GM18907 (cell line): ENCODE measurements at regions not wholly inside any gene's neighbourhood (a gene's known extent, or its start where the extent isn't known, plus 50 kb on each side); places are given as distances from the start of the nearest gene placed in this dataset.
A peak's percentile ranks its signal among the peaks of the same experiment; 100 is the strongest.

Experiments used
- ATAC-seq: cut with Tn5 transposase; IDR thresholded peaks from one replicate; pipeline ENCODE4 v1.9.1; 2021; ENCODE audit warnings: mild to moderate bottlenecking, moderate library complexity; ENCODE audit not compliant: unreplicated experiment

DNA sequence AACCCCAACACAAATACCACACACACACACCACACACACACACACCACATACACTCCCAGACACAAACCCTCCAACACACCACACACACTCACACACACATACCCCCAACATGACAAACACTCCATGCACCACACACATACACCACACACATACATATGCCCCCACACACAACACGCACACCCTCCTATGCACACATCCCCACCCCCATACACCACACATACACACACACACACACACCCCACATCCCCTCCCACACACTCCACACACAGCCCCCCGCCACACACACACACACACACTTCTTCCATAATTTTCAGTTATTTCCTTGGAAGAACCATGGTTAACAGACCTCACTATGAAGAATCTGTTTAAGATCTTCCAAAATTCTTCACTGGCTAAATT is 173.5 kb upstream of the KCNIP4 start:
- no peak for ATAC-seq

DNA sequence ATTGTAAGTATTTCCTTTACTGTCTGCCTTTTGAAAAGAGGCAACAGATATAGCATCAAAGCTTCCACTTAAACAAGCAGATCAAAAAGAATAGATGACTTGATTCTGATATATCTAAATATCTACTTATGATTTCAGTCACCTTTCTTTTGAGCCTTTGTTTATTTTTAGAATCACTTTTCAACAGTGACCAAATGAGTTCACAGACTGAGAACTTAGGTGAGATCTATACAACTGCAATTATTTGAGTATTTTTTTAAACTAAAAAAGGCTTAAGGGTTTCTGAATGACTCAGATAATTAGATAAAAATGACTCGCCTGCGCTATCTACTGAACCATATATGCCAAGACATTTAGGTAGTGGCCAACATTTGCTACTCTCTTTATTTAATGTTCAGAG is 166.7 kb upstream of the KCNIP4 start:
- no peak for ATAC-seq

DNA sequence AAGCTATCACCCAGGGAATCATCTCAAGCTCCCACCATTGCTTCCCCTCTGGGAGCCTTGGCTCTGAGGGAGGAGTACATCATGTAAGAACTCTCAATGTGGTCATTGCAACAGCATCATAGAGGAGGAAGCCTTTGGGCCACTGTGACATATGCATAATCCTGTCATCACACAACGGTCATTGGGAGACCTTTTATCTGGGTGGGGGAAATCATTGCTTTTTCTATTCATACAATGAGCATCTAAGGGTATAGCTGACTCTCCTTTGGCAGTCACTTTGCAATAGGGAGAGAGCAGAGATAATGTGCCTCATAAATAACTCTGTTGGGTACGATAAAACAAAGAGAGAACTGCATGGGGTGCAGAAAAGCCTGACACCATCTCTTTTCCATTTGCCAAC is 155.2 kb upstream of the KCNIP4 start:
- no peak for ATAC-seq

- no peak for ATAC-seq
These were observed 151.3 kb upstream of the KCNIP4 start for GRCh38 chr4:22099896-22100295.

GRCh38 chr4:22097596-22097995 is 149.0 kb upstream of the KCNIP4 start:
- no peak for ATAC-seq

DNA sequence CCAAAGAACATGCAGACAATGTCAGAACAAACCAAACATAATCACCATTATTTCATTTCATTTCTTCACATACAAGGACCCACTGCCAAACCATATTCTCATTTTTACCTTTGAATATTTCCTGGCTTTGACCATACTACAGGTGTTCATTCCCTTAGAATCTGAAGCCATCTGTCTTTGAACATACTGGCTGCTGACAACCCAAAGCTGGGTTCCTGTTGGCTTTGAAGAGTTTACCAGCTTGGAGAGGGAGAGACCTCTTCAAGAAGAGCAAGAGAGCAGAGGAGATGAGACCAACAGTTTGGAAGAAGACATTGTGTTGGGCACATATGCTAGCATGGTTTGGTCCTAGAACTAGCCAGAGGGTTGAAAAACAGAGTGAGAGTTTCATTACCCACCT is 145.6 kb upstream of the KCNIP4 start:
- no peak for ATAC-seq

DNA sequence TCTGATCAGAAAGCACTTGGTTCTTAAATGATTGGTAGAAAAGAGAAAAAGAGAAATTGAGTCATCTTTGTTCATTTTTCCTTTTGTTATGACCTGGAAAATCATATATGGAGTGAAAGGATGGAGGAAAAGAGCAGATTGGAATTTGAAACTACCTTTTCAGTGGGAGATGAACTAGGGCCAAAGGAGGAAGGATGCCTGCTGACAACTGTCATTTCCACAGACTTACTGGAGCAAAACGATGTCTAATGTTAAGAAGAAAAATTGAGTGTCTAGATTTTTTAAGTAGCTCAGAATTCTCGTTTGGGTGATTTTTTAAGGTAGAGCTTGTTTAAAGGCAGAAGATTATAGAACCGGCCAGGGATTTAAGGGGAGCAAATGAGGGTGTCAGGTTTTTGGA is 144.6 kb upstream of the KCNIP4 start:
- no peak for ATAC-seq

DNA sequence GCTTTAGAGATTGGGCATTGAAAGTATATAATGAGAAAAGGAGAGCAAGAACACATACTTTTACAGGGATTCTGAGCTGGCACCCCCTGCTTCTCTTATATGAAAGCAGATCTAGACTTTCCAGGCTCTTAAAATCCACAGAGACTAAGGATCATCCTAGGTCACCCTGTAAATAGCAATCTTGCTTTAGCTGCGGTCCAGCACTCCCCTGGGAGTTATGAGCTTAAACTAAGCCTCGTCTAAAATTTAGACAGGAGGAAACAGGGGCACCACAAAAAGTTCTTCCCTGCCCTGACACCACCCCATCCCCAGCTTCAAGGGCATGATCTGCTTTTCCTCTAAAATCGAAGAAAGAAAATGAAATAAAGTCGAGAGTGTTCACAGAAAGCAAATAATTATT is 143.3 kb upstream of the KCNIP4 start:
- no peak for ATAC-seq

- no peak for ATAC-seq
These were observed 142.8 kb upstream of the KCNIP4 start for GRCh38 chr4:22091352-22091717.

DNA sequence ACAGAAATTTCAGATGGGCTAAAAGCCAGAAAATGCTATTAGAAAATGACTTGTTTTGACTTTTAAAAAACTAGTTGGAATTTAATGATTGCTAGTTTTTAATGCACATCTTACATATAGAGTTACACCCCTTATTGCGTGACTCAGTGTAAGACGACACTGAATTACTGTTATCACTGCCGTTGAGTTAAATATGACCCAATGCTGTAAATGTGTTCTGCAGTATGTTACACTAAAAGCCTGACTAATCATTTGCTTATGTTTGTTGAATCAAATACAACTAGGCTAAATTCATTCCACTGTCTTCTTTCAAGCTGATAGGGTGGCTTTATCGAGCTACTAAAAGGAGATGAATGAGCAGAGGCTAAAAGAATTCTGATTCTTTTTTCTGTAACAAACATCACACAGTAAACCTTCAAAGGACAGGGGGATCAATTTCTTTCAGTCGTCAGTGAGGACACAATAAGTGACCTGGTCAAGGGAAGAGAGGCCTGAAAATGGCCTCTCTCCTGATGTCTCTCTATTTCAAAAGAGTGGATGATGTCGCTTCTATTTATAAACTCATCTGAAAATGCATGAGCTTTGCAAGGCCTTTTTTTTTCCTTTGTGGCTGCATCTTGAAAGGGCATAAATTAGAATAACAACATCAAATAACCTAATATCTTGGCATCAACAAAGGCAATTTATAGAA is 142.2 kb upstream of the KCNIP4 start:
- no peak for ATAC-seq

DNA sequence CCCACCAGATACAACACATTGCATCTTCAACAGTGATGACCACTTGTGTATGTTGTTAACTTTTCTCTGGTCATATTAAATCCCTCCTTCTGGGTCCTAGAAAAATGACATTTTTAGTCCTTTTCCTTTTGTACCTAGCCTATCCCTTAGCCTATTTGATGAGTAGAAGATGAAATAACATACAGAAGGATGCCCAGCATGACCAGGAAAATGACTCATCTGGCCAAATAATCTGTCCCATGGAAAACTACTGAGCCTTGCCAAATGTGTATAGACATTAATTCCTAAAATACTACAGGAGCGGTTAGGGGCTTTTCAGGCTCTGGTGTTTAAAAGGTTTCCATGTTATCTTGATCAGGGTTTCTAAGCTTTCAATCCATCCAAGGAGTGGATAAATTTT is 129.0 kb upstream of the KCNIP4 start:
- no peak for ATAC-seq

GRCh38 chr4:22072726-22073125 is 124.2 kb upstream of the KCNIP4 start:
- no peak for ATAC-seq

DNA sequence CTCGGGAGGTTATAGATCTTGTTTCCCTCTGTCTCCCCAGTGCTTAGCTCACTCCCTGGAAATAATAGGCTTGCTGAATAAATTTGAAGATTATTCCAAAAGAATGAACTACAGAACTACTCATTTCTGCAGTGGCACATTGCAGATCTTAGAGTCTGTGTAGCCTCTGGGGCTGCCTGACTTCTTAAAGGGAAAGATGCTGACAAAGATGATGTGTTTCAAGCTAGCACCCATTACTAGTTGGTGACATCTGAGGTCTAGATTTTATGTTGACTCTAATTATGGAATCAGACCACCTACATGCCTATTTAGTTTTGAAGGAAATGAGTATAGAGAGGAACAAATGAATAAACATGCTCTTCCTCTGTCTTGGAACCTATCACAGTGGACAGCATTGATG is 123.7 kb upstream of the KCNIP4 start:
- ATAC-seq: no peak

DNA sequence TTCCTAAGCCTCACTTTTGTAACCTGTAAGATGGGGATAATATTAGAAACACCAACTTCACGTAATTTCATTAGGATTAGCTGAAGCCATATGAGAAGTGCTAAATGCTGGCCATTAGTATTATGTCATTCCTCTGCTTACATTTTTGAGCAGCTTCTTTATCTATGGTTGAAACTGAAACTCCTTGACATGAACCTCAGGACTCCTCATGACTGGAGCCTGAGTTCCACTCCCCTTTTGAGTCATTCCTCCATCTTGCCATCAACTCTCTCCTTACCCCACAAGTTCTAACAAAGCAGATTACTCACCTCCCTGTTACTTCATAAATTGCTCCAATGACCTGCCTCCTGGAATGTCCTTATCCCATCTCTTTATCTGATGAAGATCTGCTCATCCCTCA is 123.2 kb upstream of the KCNIP4 start:
- peak; percentile 89 for ATAC-seq

DNA sequence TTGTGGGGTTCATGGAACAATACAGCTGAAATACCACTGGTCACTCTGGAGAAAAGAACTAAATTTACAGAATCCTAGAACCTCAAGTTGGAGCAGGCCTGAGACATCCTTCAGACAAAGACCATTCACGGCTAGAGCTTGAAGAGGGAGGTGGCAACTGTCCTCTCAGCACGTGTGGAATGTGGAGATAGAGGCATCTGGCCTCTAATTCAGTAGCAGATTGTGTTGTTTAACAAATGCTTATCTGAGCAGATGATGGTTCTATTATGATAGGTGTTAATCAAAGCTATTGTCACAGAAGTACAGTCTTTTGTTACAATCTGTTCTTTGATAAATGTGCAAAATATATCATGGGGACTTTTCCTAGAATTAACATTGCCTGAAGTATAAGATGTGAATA is 121.7 kb upstream of the KCNIP4 start:
- no peak for ATAC-seq

- ATAC-seq: no peak
These were observed 115.0 kb upstream of the KCNIP4 start for GRCh38 chr4:22063613-22064012.

DNA sequence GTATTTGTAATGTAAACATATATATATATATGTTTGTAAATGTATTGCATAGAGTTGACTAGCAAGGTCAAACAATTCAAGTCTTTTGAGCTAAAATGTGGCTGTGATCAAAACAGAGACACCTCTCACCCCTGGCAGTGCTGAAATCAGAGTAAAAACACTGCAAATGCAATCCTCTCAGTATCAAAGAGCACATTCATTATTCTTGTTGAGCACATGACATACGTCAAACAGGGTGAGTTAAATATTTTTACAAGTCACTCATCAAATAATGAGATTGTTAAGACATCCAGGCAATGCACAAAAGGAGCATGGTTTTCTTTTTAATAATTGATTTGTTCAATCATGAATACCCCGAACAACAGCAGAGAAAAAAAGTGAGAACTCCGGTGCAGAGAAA is 114.1 kb upstream of the KCNIP4 start:
- no peak for ATAC-seq

DNA sequence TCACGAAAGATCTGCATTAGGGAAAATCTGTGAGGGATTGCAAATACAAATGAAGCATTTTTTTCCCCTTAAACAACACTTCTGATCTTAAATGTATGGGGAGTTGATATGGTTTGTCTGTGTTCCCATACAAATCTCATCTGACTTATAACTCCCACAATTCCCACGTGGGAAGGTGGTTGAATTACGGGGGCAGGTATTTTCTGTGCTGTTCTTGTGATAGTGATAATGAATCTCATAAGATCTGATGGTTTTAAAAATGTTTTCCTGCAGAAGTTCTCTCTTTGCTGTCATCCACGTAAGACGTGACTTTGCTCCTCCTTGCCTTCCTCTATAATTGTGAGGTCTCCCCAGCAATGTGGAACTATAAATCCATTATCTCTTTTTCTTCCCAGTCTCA is 107.4 kb upstream of the KCNIP4 start:
- no peak for ATAC-seq

DNA sequence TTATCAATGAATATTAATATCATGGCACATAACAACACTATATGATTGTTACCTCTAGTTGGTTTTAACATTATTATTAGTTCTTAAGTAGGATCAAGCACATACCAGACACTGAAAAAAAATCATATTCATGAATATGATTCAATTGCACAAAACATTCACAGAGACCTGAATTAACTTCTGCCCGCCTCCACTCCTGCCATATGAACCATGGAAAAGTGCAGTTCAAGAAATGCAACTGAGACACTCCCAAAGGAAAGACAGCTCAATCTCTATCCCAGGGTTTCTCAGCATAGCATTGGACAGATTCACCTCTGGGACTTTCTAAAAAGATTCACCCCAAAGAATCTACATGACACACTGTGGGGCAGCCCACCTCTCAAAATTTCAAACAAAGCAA is 103.5 kb upstream of the KCNIP4 start:
- ATAC-seq: no peak

DNA sequence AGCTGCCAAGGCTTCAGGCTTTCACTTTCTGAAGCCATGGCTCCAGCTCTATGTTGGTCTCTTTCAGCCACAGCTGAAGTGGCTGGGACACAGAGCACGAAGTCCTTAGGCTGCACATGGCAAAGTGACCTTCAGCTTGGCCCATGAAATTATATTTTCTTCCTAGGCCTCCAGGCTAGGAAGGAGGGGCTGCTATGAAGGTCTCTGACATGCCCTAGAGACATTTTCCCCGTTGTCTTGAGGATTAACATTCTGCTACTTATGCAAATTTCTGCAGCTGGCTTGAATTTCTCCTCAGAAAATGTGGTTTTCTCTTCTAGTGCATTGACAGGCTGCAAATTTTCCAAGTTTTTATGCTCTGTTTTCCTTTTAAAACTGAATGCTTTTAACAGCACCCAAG is 99.8 kb upstream of the KCNIP4 start:
- no peak for ATAC-seq

DNA sequence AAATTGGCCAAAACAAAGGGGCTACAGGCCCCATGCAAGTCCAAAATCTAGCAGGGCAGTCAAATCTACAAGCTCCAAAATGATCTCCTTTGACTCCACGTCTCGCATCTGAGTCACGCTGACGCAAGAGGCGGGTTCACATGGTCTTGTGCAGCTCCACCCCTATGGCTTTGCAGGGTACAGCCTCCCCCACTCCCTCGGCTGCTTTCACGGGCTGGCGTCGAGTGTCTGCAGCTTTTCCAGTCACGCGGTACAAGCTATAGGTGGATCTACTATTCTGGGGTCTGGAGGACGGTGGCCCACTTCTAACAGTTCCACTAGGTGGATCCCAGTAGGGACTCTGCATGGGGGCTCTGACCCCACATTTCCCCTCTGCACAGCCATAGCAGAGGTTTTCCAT is 99.2 kb upstream of the KCNIP4 start:
- no peak for ATAC-seq

GRCh38 chr4:22045051-22045630 is 96.6 kb upstream of the KCNIP4 start:
- ATAC-seq: no peak

DNA sequence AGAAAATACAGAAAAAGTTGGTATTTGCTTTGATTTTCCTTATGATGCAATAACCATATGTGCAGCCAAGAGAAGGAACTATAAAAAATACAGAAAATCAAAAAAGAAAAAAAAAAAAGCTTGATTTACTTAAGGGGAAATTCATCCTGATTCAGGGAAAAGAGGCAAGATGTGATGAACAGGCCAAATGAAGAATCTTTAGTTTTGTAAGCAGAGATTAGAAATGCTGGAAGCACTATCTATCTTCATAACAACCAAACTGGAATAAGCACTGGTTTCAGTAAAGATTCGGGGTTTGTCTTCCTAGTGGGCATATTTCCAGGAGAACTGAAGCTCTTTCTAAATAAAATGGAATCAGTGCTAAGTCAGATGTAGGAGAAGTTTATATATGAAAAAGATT is 82.9 kb upstream of the KCNIP4 start:
- no peak for ATAC-seq
